ENCODE measurements at regions not wholly inside any gene's neighbourhood (a gene's known extent, or its start where the extent isn't known, plus 50 kb on each side); places are given as distances from the start of the nearest gene placed in this dataset.

DNA sequence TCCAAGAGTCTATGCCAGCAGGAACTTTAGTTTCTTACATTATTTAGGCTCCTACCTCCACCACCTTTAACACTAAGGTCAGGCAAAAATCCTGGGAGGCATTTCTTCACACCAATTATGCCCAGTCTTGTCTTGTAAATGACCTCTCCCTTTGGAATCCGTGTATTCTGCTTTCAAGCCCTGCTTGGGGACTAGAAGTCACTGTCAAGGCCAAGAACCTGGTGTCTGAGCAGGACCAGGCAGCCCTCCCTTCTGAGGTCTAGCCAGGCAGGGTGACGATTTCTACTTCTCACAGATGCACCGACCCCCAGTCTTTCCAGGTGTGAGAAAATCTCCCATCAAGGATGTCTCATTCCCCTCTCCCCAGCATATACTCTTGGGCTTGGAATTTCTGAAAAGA lies 82.7 kb upstream of the C1QTNF7 start:
- Histone ChIP-seq H3K27ac (ENCODE audit: low read depth in 2 of 2, low read length in 2 of 2) (no peak overlapping the region), H3K36me3 (ENCODE audit: control insufficient read depth in 2 of 3, insufficient read depth in 3 of 3, low read length in 3 of 3) (no peaks in the 10 kb centered on the region), H3K9ac (ENCODE audit: low read length in 3 of 3) (no peak overlapping the region), H3K4me1 (ENCODE audit: control insufficient read depth in 2 of 3, insufficient read depth in 2 of 3, low read depth in 1 of 3, low read length in 3 of 3) (peaks cover 12 to 37% (median 26%) of the 10 kb centered on the region in 3 donors), H3K4me3 (ENCODE audit: low read length in 3 of 3) (no peak overlapping the region), H3K27me3 (ENCODE audit: control insufficient read depth, insufficient read depth, low read length) (no peaks in the 10 kb centered on the region), H3K9me3 (ENCODE audit: control insufficient read depth in 2 of 3, insufficient read depth in 1 of 3, low read length in 3 of 3) (no peaks in the 10 kb centered on the region)
- TF ChIP-seq, protein P1, sequence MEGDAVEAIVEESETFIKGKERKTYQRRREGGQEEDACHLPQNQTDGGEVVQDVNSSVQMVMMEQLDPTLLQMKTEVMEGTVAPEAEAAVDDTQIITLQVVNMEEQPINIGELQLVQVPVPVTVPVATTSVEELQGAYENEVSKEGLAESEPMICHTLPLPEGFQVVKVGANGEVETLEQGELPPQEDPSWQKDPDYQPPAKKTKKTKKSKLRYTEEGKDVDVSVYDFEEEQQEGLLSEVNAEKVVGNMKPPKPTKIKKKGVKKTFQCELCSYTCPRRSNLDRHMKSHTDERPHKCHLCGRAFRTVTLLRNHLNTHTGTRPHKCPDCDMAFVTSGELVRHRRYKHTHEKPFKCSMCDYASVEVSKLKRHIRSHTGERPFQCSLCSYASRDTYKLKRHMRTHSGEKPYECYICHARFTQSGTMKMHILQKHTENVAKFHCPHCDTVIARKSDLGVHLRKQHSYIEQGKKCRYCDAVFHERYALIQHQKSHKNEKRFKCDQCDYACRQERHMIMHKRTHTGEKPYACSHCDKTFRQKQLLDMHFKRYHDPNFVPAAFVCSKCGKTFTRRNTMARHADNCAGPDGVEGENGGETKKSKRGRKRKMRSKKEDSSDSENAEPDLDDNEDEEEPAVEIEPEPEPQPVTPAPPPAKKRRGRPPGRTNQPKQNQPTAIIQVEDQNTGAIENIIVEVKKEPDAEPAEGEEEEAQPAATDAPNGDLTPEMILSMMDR (IDR thresholded peaks at IDR 0.05; ENCODE audit: borderline replicate concordance, extremely low read depth, insufficient read depth): no peak
- FAIRE-seq: no peak
- no peak for DNase-seq
- intact Hi-C loops (cut with DNase I): no loop called here

- DNase-seq (no peak), FAIRE-seq (no peak)
- Histone ChIP-seq H3K9ac (ENCODE audit: low read length in 3 of 3) (no peak overlapping the region), H3K4me3 (ENCODE audit: low read length in 3 of 3) (no peak overlapping the region), H3K27ac (ENCODE audit: low read depth in 2 of 2, low read length in 2 of 2) (no peak overlapping the region), H3K4me1 (ENCODE audit: control insufficient read depth in 2 of 3, insufficient read depth in 2 of 3, low read depth in 1 of 3, low read length in 3 of 3) (peaks cover 5 to 42% (median 13%) of the 10 kb centered on the region in 3 donors), H3K27me3 (ENCODE audit: control insufficient read depth, insufficient read depth, low read length) (no peaks in the 10 kb centered on the region), H3K36me3 (ENCODE audit: control insufficient read depth in 2 of 3, insufficient read depth in 3 of 3, low read length in 3 of 3) (no peaks in the 10 kb centered on the region), H3K9me3 (ENCODE audit: control insufficient read depth in 2 of 3, insufficient read depth in 1 of 3, low read length in 3 of 3) (no peaks in the 10 kb centered on the region)
- TF ChIP-seq, protein P1 (IDR thresholded peaks at IDR 0.05; ENCODE audit: borderline replicate concordance, extremely low read depth, insufficient read depth): no peak
- intact Hi-C loops (cut with DNase I): no loop called here
These were observed 79.6 kb upstream of the C1QTNF7 start for GRCh38 chr4:15348236-15348635.

DNA sequence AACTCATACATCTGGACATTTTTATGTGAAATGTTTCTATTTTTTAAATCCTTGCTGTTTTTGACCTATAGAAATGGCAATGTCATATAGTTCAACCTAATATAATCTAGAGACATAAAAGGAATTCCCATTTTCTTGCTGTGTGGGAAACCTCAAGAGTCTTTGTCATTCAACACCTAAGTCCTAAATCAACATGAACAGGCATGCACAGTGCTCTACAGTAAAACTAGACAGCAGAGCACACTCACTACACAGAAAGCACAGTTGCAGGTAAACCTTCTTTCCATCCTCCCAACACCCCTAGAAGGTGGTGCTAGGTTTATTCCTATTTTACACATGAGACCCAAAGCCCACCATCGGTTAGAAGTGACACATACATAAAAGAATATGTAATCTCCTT lies 79.1 kb upstream of the C1QTNF7 start:
- TF ChIP-seq, protein P1 (IDR thresholded peaks at IDR 0.05; ENCODE audit: borderline replicate concordance, extremely low read depth, insufficient read depth): no peak
- no peak for DNase-seq
- intact Hi-C loops (cut with DNase I): no loop called here
- no peak overlapping the region for H3K27ac ChIP-seq (ENCODE audit: low read depth in 2 of 2, low read length in 2 of 2)
- H3K4me3 ChIP-seq (ENCODE audit: low read length in 3 of 3): no peak overlapping the region
- H3K9me3 ChIP-seq (ENCODE audit: control insufficient read depth in 2 of 3, insufficient read depth in 1 of 3, low read length in 3 of 3): no peaks in the 10 kb centered on the region
- H3K4me1 ChIP-seq (ENCODE audit: control insufficient read depth in 2 of 3, insufficient read depth in 2 of 3, low read depth in 1 of 3, low read length in 3 of 3): peaks cover 5 to 38% (median 12%) of the 10 kb centered on the region in 3 donors
- H3K9ac ChIP-seq (ENCODE audit: low read length in 3 of 3): no peak overlapping the region
- H3K27me3 ChIP-seq (ENCODE audit: control insufficient read depth, insufficient read depth, low read length): no peaks in the 10 kb centered on the region
- no peaks in the 10 kb centered on the region for H3K36me3 ChIP-seq (ENCODE audit: control insufficient read depth in 2 of 3, insufficient read depth in 3 of 3, low read length in 3 of 3)
- FAIRE-seq: no peak

- Histone ChIP-seq H3K36me3 (ENCODE audit: control insufficient read depth in 2 of 3, insufficient read depth in 3 of 3, low read length in 3 of 3) (no peaks in the 10 kb centered on the region), H3K9me3 (ENCODE audit: control insufficient read depth in 2 of 3, insufficient read depth in 1 of 3, low read length in 3 of 3) (no peaks in the 10 kb centered on the region), H3K4me3 (ENCODE audit: low read length in 3 of 3) (no peak overlapping the region), H3K27ac (ENCODE audit: low read depth in 2 of 2, low read length in 2 of 2) (no peak overlapping the region), H3K9ac (ENCODE audit: low read length in 3 of 3) (no peak overlapping the region), H3K27me3 (ENCODE audit: control insufficient read depth, insufficient read depth, low read length) (no peaks in the 10 kb centered on the region), H3K4me1 (ENCODE audit: control insufficient read depth in 2 of 3, insufficient read depth in 2 of 3, low read depth in 1 of 3, low read length in 3 of 3) (peaks cover 5 to 29% (median 9%) of the 10 kb centered on the region in 3 donors)
- DNase-seq (peak in 1 of 5 donors; percentile 64), FAIRE-seq (no peak)
- TF ChIP-seq, protein P1 (IDR thresholded peaks at IDR 0.05; ENCODE audit: borderline replicate concordance, extremely low read depth, insufficient read depth): no peak
- intact Hi-C loops (cut with DNase I): no loop called here
These were observed 78.3 kb upstream of the C1QTNF7 start for GRCh38 chr4:15349531-15349935.
